NCI-H1694 (cell line): ENCODE measurements at regions not wholly inside any gene's neighbourhood (a gene's known extent, or its start where the extent isn't known, plus 50 kb on each side); places are given as distances from the start of the nearest gene placed in this dataset.

Source experiments
- DNase-seq: peaks from one replicate; lab custom pipeline; 2025; lab: John Stamatoyannopoulos, UW

DNA sequence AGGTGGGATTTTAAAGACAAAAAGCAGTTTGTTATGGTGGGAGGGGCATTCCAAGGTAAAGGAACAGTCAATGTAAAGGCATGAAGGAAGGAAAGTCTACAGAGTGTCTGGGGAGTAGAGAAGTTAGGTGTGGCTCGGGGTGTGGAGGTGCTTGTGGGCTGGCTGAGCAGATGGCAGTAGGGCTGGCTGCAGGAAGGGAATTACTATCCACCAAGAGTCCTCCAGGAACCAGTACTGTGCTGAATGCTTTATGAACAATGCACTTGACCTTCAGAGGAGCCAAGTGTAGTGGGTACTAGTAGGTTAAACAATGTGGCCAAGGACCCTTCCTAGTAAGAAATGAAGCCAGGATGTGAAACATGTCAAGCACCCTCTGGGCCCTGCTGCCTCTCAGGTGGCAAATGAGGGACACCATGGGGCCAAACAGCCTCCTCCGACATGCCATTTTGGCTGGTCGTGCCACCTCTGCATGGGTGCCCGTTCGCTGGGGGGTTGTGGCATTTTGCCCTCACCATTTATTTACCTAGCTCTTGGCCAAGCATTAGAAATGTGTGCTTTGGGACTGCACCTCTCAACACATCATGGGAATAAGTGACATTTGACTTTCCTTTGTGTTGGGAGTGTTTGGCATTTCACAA is 123.6 kb upstream of the TENM4 start:
- DNase-seq: no peak

- DNase-seq: no peak
Observed at GRCh38 chr11:79561496-79561895, 120.7 kb upstream of the TENM4 start.

DNA sequence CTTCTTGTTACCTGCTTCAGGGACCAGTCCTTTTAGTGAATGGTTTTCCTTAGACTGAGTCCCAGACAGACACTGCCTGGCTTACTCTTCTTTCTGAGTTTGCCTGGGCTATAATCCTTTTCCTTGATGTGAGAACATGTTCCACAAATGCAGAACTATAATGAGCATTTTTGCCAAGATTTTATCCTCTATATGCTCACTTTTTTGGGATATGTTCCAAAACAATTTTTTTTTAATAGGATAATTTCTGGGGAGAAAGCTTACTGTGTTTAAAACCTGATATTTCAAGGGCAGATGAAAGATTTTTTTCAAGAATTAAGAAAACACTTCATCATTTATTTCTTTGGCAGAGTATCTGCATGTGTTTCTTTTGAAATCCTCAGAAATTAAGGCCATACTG is 110.0 kb upstream of the TENM4 start:
- no peak for DNase-seq

GRCh38 chr11:79547256-79547655 is 106.4 kb upstream of the TENM4 start:
- DNase-seq: no peak

DNA sequence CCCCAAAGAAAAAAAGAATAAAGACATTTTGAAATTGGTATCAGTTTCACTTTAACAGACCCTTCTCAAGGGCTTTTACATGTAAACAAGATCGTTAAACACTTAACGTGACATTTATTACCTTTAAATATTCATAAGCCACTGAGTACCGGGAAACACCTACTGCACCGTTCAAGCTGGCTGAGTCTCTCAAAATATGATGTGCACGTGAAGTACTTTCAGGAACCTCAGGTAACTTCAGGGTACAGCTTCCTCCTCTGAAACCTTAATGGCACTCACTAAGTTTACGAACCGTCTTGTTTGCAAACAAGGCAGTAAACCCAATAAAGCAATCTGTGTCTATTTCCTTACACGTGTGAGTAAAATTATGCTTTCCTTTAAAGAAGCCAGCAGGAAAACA is 105.5 kb upstream of the TENM4 start:
- no peak for DNase-seq

- DNase-seq: no peak
Observed at GRCh38 chr11:79544361-79544760, 103.5 kb upstream of the TENM4 start.

GRCh38 chr11:79543101-79543500 is 102.3 kb upstream of the TENM4 start:
- no peak for DNase-seq

DNA sequence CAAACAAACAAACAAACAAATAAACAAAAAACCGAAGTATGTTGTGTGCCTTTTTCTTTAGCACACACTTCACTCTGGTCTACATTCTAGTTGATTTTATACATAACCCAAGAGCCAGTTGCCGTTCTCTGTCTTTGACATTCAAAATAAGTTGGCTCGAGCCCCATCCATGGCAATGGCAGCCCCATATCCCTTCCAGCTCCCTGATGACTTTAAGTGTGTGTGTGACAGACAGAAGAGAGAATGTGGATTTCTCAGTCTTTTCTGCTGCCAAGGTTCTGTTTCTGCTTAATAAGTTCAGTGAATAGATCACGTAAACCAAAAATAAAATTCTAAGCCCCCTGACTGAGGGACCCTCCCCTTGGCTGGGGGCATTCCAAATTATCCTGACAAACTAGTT is 100.6 kb upstream of the TENM4 start:
- no peak for DNase-seq

DNA sequence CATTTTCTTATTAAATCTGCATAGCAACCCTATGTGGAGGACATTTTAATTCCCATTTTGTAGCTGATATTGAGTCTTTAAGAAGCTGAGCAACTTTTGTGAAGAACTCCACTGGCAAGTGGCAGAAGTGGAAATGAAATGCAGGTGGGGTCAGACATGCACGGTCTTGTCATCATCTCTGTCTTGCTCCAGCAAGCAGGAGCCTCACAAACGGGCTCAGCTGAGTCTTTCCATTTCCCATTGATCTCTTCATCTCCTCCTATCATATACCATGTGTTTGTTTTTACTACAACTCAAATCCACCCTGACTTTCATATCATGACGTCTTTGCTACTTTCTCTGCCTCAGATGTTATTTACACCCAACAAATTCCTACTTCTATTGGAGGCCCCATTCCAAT is 97.9 kb upstream of the TENM4 start:
- no peak for DNase-seq

- no peak for DNase-seq
Observed at GRCh38 chr11:79536155-79536917, 95.5 kb upstream of the TENM4 start.

DNA sequence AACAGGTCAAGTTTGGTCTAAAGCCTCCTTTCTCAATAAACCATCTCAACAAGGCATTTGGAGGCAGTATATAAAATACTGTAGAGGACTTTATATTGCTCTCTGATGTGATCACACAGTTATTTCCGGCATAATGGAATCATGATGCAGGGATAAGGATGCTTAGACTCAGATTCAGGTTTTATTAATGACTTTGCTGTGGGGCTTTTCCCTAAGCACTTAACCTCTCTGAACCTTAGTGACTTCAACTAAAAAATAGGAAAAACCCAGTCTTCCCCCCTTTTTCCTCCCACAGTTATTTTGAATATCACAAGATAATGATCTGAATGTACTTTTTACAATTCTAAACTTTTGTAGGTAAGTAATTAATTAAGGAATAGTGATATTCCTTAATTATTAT is 94.8 kb upstream of the TENM4 start:
- DNase-seq: no peak

GRCh38 chr11:79525257-79525656 is 84.4 kb upstream of the TENM4 start:
- DNase-seq: no peak

DNA sequence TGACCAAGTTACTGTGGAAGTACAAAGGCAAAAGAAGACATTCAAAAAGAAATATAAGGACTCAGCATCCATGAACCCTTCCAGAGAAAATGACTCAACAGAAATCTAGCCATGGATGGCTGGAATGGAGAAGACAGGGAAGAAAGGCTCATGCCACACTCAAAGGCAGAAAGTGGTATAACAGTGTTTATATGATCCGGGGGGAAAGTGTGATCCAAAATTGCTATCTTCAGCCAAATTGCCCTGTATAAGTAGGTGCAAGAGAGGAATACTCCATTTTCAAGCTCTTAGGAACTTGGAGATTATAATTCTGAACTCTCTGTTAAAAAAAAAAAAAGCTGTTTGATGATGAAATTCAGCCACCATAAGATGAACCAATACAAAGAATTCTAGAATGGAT is 81.8 kb upstream of the TENM4 start:
- no peak for DNase-seq

DNA sequence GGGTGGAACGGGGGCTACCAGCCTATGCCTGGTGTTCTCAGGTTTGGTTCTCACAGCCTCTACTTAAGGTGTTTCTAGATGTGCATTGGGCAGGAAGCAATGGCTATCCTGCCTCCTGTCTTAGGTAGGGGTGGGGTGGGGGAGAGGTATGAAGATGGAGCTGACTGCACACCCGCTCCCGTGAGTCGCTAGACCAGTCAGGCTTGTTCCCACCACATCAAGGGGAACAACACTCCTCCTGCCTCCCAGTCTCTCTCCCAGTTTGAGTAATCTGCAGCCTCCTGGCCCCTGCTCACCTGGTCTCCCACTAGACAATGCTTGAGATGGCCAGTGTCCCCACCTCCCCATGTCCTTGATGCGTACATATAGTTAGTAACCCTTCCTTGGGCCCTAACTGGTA is 79.3 kb upstream of the TENM4 start:
- DNase-seq: no peak

- DNase-seq: no peak
Observed at GRCh38 chr11:79515781-79516180, 75.0 kb upstream of the TENM4 start.

- no peak for DNase-seq
Observed at GRCh38 chr11:79514695-79515094, 73.9 kb upstream of the TENM4 start.

- no peak for DNase-seq
Observed at GRCh38 chr11:79514290-79514689, 73.5 kb upstream of the TENM4 start.

DNA sequence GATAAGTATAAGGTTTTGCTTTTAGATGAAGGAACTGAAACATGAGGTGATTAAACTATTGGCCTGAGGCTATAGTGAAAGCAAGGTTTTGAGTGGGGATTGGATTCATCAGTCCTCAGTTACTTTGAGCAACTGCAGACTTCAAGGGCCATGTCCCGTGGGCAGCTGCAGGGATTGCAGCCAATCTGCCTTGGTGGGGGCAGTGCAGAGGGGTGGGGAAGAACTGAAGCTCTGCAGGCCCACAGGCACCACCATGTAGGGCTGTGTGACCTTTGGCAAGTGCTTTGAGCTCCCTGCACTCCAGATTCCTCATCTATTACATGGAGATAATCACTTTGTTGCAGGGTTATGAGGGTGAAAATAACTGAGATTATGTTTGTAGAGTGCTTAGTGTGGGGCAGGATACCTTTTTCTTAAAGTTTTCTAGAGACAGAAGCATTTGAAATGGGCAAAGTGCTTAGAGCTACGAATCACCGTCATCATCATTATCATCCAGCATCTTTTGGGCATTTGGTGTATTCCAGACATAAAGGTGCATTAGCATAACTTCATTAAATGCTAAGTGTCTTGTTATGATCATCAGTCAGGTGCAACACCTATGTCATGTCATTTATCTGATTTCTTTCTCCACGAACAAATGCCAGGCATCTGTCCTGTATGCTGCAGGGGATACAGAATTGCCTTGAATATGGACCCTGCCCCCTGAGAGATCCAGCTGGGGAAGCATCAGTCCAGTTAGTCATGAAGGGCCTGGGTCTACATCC is 72.1 kb upstream of the TENM4 start:
- DNase-seq: no peak

DNA sequence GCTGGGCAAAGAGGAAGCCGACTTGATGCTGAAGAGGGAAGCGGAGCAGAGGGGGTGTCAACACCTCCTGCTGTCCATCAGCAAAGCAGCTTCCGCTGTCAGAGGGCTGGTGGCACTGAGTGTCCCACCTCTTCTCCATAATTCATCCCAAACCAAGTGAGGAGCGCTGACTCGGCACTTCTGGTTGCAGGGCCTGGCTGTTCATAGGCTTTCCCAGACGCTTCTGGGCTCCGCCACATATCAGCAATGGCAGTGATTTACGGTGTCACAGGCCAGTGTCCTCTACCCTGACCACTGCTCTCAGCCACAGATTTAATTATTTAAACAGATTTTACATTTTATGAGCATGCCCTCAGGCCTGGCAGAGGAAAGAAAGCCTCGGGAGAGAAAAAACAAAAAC is 70.1 kb upstream of the TENM4 start:
- no peak for DNase-seq

DNA sequence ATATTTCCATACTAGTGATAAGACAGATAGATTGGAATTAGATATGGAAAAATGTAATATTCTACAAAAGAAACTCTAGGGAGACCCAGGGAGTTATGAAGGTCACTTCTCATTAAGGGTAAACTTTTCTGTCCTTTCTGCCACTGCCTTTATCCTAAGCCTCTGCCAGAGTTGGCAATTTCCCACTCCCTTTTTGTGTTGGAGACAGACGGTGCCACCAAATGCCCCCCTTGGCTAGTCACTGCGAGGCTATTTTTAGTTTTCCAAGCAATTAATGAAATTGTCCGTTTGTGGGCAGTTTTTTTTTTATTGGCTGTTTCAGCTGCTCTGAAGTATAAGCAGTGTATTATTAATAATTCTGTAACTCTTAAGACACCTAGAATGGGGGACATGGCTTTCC is 67.6 kb upstream of the TENM4 start:
- peak; percentile 17 for DNase-seq

GRCh38 chr11:79507706-79508105 is 66.9 kb upstream of the TENM4 start:
- DNase-seq: no peak

DNA sequence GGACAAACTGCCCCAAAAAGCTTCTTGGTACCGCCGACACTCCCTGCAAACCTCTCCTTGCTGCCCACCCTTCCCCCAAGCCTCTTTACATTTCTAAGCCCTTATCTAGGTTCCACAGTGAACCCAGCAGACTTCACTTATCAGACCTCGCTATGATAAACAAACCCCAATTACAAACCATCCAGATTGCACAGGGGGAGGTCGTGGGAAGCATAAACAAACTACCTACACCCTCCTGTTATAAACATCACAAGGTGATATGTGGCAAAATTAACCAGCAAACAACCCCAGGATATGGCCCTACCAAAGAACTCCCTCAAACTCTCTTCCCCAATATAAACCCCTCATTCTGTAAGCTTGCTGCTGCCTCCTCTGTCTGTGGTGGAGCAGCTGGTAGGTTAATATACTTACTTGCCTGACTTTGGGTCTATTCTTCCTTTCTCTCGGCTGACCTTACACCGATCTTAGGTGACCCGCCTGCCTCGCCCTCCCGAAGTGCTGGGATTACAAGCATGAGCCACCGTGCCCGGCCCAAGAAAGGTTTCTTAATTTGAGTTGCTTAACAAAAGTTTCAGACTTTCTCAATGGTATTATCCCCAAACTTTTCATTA is 66.0 kb upstream of the TENM4 start:
- DNase-seq: no peak

GRCh38 chr11:79506124-79506523 is 65.3 kb upstream of the TENM4 start:
- DNase-seq: no peak
